ENCODE measurements at regions not wholly inside any gene's neighbourhood (a gene's known extent, or its start where the extent isn't known, plus 50 kb on each side); places are given as distances from the start of the nearest gene placed in this dataset.

DNA sequence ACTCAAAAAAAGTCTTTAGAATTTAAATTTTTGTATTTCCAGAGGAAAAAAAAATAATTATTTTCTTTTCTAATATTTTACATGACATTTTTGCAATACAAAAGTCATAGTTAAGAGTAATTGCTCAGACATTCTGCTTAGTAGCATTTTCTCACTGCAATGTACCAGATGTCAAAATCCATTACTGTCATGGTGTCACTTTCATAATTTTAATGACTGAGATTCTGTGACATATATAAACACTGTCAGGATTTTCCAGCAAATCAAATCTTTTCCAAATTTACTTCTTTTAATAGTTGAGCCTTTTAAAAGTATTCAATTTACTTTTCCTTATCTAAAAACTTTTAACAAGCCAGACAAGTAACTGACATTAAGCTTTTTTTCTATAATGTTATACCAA lies 422.7 kb downstream of the GRIA2 start:
- intact Hi-C loops (cut with DNase I): no loop called here
- TF ChIP-seq, protein P1, sequence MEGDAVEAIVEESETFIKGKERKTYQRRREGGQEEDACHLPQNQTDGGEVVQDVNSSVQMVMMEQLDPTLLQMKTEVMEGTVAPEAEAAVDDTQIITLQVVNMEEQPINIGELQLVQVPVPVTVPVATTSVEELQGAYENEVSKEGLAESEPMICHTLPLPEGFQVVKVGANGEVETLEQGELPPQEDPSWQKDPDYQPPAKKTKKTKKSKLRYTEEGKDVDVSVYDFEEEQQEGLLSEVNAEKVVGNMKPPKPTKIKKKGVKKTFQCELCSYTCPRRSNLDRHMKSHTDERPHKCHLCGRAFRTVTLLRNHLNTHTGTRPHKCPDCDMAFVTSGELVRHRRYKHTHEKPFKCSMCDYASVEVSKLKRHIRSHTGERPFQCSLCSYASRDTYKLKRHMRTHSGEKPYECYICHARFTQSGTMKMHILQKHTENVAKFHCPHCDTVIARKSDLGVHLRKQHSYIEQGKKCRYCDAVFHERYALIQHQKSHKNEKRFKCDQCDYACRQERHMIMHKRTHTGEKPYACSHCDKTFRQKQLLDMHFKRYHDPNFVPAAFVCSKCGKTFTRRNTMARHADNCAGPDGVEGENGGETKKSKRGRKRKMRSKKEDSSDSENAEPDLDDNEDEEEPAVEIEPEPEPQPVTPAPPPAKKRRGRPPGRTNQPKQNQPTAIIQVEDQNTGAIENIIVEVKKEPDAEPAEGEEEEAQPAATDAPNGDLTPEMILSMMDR (IDR thresholded peaks at IDR 0.05): no peak
- no peaks in the 10 kb centered on the region for H3K4me1 ChIP-seq
- H3K36me3 ChIP-seq (ENCODE audit: insufficient read depth in 1 of 2, low read depth in 1 of 2): no peaks in the 10 kb centered on the region
- ATAC-seq (no peak), DNase-seq (no peak)
- no peak overlapping the region for H3K27ac ChIP-seq
- H3K9me3 ChIP-seq: no peaks in the 10 kb centered on the region
- no peak overlapping the region for H3K4me3 ChIP-seq
- no peaks in the 10 kb centered on the region for H3K27me3 ChIP-seq (ENCODE audit: insufficient read depth in 3 of 3, low read length in 2 of 3)

DNA sequence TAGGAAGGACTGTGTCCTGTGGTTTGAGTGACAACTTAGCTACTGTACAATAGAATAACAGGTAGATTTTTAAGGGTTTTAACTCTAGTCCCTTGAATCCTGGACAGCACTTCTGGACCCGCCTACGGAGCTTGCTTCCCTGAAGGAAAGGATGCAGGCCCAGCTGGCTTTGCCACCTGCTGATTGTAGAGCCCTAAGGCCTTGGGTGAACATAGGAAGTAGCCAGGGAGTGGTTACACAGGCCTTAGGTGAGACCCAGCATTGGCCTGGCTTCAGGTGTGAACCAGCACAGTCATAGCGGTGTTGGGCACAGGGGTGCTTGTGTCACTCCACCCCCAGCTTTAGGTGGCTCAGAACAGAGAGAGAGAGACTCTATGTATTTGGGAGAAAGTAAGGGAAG lies 413.5 kb downstream of the GRIA2 start:
- ATAC-seq (no peak), DNase-seq (no peak)
- no peaks in the 10 kb centered on the region for H3K9me3 ChIP-seq
- H3K27me3 ChIP-seq (ENCODE audit: insufficient read depth in 3 of 3, low read length in 2 of 3): no peaks in the 10 kb centered on the region
- no peak overlapping the region for H3K4me3 ChIP-seq
- H3K4me1 ChIP-seq: no peaks in the 10 kb centered on the region
- no peaks in the 10 kb centered on the region for H3K36me3 ChIP-seq (ENCODE audit: insufficient read depth in 1 of 2, low read depth in 1 of 2)
- no peak overlapping the region for H3K27ac ChIP-seq
- 95 to 98% (median 96%) methylated on average over 3 of the region's 3 CpGs for WGBS, 3 donors
- intact Hi-C loops (cut with DNase I): no loop called here
- TF ChIP-seq, protein P1 (IDR thresholded peaks at IDR 0.05): no peak

DNA sequence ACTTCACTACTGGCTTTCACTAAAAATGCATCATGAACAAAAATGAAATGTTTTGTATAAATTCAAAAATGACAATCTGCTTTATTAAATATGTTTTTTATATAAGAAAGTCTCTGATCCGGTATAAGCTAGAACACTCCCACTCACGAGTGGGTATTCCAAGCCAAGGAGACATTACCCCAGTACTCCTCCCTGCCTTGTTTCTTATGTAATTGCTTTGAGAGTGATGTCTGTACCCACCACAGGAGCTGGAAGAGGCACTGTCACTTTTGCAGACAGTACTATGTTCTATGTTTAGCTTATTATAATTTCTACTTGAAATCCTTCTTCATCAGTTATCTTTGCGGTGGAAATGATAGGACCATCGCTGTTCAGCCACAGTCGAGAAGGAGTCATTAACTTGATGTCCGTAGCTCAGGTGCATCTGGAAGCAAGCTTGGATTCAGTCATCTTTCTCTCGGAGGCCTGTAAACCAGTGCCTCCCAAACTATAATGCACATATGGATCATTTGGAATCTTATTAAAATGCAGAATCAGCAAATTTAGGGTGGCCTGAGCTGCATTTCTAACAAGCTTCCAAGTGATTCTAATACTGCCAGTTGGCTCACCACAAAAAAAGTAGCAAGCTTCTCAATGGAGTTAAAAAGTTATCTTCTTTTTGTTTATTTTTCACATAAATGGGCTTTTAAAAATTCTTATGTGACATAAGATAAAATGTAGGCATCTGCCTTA lies 396.4 kb downstream of the GRIA2 start:
- Histone ChIP-seq H3K27me3 (ENCODE audit: insufficient read depth in 3 of 3, low read length in 2 of 3) (no peaks in the 10 kb centered on the region), H3K36me3 (ENCODE audit: insufficient read depth in 1 of 2, low read depth in 1 of 2) (no peaks in the 10 kb centered on the region), H3K27ac (no peak overlapping the region), H3K4me3 (no peak overlapping the region), H3K4me1 (no peaks in the 10 kb centered on the region), H3K9me3 (no peaks in the 10 kb centered on the region)
- TF ChIP-seq, protein P1 (IDR thresholded peaks at IDR 0.05): no peak
- intact Hi-C loops (cut with DNase I): no loop called here
- ATAC-seq: no peak
- WGBS, 3 donors: 94 to 95% (median 95%) methylated on average over 7 of the region's 7 CpGs
- no peak for DNase-seq

DNA sequence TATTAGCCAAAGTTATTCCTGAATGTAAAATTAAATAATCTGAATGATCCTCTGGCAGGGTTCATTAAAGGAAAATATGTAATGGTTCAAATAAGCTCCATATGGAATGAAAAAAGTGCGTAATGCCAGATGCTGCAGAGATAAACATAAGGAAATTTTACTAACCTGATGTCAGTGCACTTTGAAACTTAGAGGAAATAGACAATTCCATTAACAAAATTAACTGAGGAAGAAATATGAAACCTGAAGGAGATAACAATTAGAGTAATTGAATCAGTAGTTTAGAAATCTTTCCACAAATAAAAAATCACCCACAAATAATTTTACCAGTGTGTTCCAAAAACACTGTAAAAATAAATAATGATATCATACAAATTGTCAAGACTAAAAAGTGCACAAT lies 387.5 kb downstream of the GRIA2 start:
- TF ChIP-seq, protein P1 (IDR thresholded peaks at IDR 0.05): no peak
- H3K4me1 ChIP-seq: no peaks in the 10 kb centered on the region
- no peaks in the 10 kb centered on the region for H3K27me3 ChIP-seq (ENCODE audit: insufficient read depth in 3 of 3, low read length in 2 of 3)
- intact Hi-C loops (cut with DNase I): no loop called here
- H3K36me3 ChIP-seq (ENCODE audit: insufficient read depth in 1 of 2, low read depth in 1 of 2): no peaks in the 10 kb centered on the region
- H3K27ac ChIP-seq: no peak overlapping the region
- ATAC-seq (no peak), DNase-seq (no peak)
- 83 to 91% (median 85%) methylated on average over 1 of the region's 1 CpG for WGBS, 3 donors
- no peak overlapping the region for H3K4me3 ChIP-seq
- no peaks in the 10 kb centered on the region for H3K9me3 ChIP-seq

DNA sequence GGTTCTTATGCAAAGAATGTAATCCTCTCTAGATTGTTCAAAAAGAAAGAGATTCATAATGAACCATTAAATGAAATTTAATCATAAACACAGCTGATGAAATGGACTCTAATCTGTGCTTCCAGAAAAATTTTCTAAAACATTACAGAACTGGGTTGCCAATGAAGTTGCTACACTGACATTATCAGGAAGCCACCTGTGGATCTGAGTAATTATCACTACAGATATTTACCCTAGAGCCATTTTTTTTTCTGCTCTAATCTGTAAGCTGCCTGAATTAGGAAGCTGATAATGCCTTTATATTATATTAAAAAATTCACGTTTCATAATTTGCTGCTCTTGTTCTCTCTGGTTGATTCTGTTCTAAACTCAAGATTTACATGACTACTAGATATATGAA lies 380.1 kb downstream of the GRIA2 start:
- WGBS, 3 donors: 81 to 88% (median 83%) methylated on average over 1 of the region's 1 CpG
- intact Hi-C loops (cut with DNase I): no loop called here
- TF ChIP-seq, protein P1 (IDR thresholded peaks at IDR 0.05): no peak

More for the DNA sequence above, 380.1 kb downstream of the GRIA2 start:
- no peak for DNase-seq
- no peak for ATAC-seq
- H3K4me1 ChIP-seq: no peaks in the 10 kb centered on the region
- H3K27me3 ChIP-seq (ENCODE audit: insufficient read depth in 3 of 3, low read length in 2 of 3): no peaks in the 10 kb centered on the region
- H3K27ac ChIP-seq: no peak overlapping the region
- H3K9me3 ChIP-seq: no peaks in the 10 kb centered on the region
- no peaks in the 10 kb centered on the region for H3K36me3 ChIP-seq (ENCODE audit: insufficient read depth in 1 of 2, low read depth in 1 of 2)
- no peak overlapping the region for H3K4me3 ChIP-seq

Measured in psoas muscle (tissue), 7 donors.